GM12892 (cell line): ENCODE measurements at regions not wholly inside any gene's neighbourhood (a gene's known extent, or its start where the extent isn't known, plus 50 kb on each side); places are given as distances from the start of the nearest gene placed in this dataset.

Experiments
- POLR2AphosphoS5 ChIP-seq: IDR thresholded peaks from 2 replicates; pipeline ENCODE4 v1.6.1; 2011; ENCODE audit warnings: low read depth, low read length, control low read depth
- TAF1 ChIP-seq: IDR thresholded peaks from 2 replicates; pipeline ENCODE4 v1.6.1; 2011; ENCODE audit warnings: low read depth, mild to moderate bottlenecking, control low read depth, low read length, borderline replicate concordance

- TF ChIP-seq TAF1 (no peak), POLR2AphosphoS5 (no peak)
Measured at GRCh38 chr15:62346168-62346567, 181.1 kb upstream of the C2CD4B start.
